Neuronal stem cell (in vitro differentiated cells): ENCODE measurements at regions not wholly inside any gene's neighbourhood (a gene's known extent, or its start where the extent isn't known, plus 50 kb on each side); places are given as distances from the start of the nearest gene placed in this dataset.
"Not testable (repeated sequence)": the region's sequence is repeated elsewhere in the genome, so short reads cannot be mapped to it uniquely, and the experiment has no call there.

Experiments used
- DNase-seq: peaks from one replicate; pipeline ENCODE4 v3.0.0-alpha.2; 2013; ENCODE audit warnings: low spot score
- H2AFZ ChIP-seq: one replicate; pipeline ENCODE4 v1.6.1; 2013; ENCODE audit warnings: mild to moderate bottlenecking, low read length, inconsistent platforms
- H2AK5ac ChIP-seq: 2 replicates; pipeline ENCODE4 v1.6.1; 2013; ENCODE audit warnings: low read depth, mild to moderate bottlenecking, inconsistent platforms, low read length, moderate library complexity, mixed read lengths
- H2BK120ac ChIP-seq: 2 replicates; pipeline ENCODE4 v1.6.1; 2013; ENCODE audit warnings: low read depth, mild to moderate bottlenecking, inconsistent platforms, low read length, moderate library complexity, mixed read lengths
- H2BK12ac ChIP-seq: one replicate; pipeline ENCODE4 v1.6.1; 2013; ENCODE audit warnings: low read length, inconsistent platforms
- H2BK15ac ChIP-seq: 2 replicates; pipeline ENCODE4 v1.6.1; 2013; ENCODE audit warnings: mild to moderate bottlenecking, low read length, inconsistent platforms, mixed read lengths
- H2BK5ac ChIP-seq: one replicate; pipeline ENCODE4 v1.6.1; 2013; ENCODE audit warnings: inconsistent platforms, mild to moderate bottlenecking, low read length, moderate library complexity
- H3K14ac ChIP-seq: one replicate; pipeline ENCODE4 v1.6.1; 2013; ENCODE audit warnings: low read length, inconsistent platforms
- H3K18ac ChIP-seq: 2 replicates; pipeline ENCODE4 v1.6.1; 2013; ENCODE audit warnings: low read length, inconsistent platforms
- H3K23ac ChIP-seq: 2 replicates; pipeline ENCODE4 v1.6.1; 2013; ENCODE audit warnings: low read depth, mild to moderate bottlenecking, mixed read lengths, low read length, inconsistent platforms; ENCODE audit not compliant: poor library complexity
- H3K27ac ChIP-seq: replicated peaks from 3 replicates; pipeline ENCODE4 v1.5.1; 2013; ENCODE audit warnings: low read length, inconsistent platforms
- H3K27me3 ChIP-seq, 3 experiments: 2 replicates each; pipeline ENCODE4 v1.6.1; 2013; ENCODE audit warnings: low read length in 3 of 3, mild to moderate bottlenecking in 2 of 3, inconsistent platforms in 1 of 3, low read depth in 1 of 3, mixed read lengths in 1 of 3, moderate library complexity in 1 of 3; ENCODE audit not compliant: control insufficient read depth in 3 of 3, insufficient read depth in 3 of 3
- H3K36me3 ChIP-seq, 2 donors: replicated peaks in 1 of 2; 2 replicates each; pipeline ENCODE4 v1.6.1; 2013; ENCODE audit warnings: low read length in 2 of 2; ENCODE audit not compliant: control insufficient read depth in 2 of 2, insufficient read depth in 2 of 2
- H3K4ac ChIP-seq: 2 replicates; pipeline ENCODE4 v1.6.1; 2013; ENCODE audit warnings: inconsistent platforms, mild to moderate bottlenecking, low read length, moderate library complexity
- H3K4me1 ChIP-seq, 2 donors: 1 replicate in 1 of 2; 2 replicates in 1 of 2; pipeline ENCODE4 v1.6.1; 2013; ENCODE audit warnings: low read length in 2 of 2, low read depth in 1 of 2; ENCODE audit not compliant: control insufficient read depth in 2 of 2, insufficient read depth in 1 of 2
- H3K4me2 ChIP-seq: one replicate; pipeline ENCODE4 v1.6.1; 2013; ENCODE audit warnings: mild to moderate bottlenecking, low read length, inconsistent platforms; ENCODE audit not compliant: insufficient read depth, poor library complexity, severe bottlenecking
- H3K4me3 ChIP-seq, 2 donors: 2 replicates each; pipeline ENCODE4 v1.5.1; 2013; ENCODE audit warnings: low read length in 2 of 2, mild to moderate bottlenecking in 2 of 2, inconsistent platforms in 1 of 2, moderate library complexity in 1 of 2
- H3K79me1 ChIP-seq: one replicate; pipeline ENCODE4 v1.6.1; 2013; ENCODE audit warnings: low read depth, mild to moderate bottlenecking, inconsistent platforms, low read length, moderate library complexity
- H3K9ac ChIP-seq: one replicate; pipeline ENCODE4 v1.6.1; 2013; ENCODE audit warnings: mild to moderate bottlenecking, low read depth, low read length, inconsistent platforms; ENCODE audit not compliant: poor library complexity
- H3K9me3 ChIP-seq, 2 donors: replicated peaks in 1 of 2; 2 replicates each; pipeline versions ENCODE3 to v1.6.1; 2013; ENCODE audit warnings: low read length in 2 of 2, mild to moderate bottlenecking in 2 of 2, inconsistent platforms in 1 of 2, low read depth in 1 of 2, mixed read lengths in 1 of 2, moderate library complexity in 1 of 2; ENCODE audit not compliant: control insufficient read depth in 2 of 2, insufficient read depth in 1 of 2
- H4K8ac ChIP-seq: one replicate; pipeline ENCODE4 v1.6.1; 2013; ENCODE audit warnings: low read depth, mild to moderate bottlenecking, inconsistent platforms, low read length, moderate library complexity
- H4K91ac ChIP-seq: one replicate; pipeline ENCODE4 v1.6.1; 2013; ENCODE audit warnings: low read length, low read depth, mild to moderate bottlenecking, inconsistent platforms; ENCODE audit not compliant: poor library complexity
- WGBS, 2 donors: extraction: QIAGEN DNeasy Blood & Tissue Kit; methylation state at CpG; one replicate each; pipeline ENCODE4 v1.1.7; 2013; ENCODE audit warnings: missing lambda C conversion rate in 2 of 2, mixed read lengths in 1 of 2; ENCODE audit not compliant: insufficient read length in 2 of 2, insufficient replicate concordance in 1 of 2; ENCODE audit errors: extremely low coverage in 2 of 2; 5-methylcytosine and 5-hydroxymethylcytosine counted together

- Histone ChIP-seq H4K91ac (no peak overlapping the region), H3K4me2 (no peak overlapping the region), H3K14ac (no peak overlapping the region), H3K27ac (no peak overlapping the region), H3K18ac (no peak overlapping the region), H3K27me3 (no peaks in the 10 kb centered on the region), H2AK5ac (no peak overlapping the region), H3K23ac (no peak overlapping the region), H4K8ac (no peak overlapping the region), H3K79me1 (no peaks in the 10 kb centered on the region), H3K36me3 (no peaks in the 10 kb centered on the region), H2BK15ac (no peak overlapping the region), H2BK5ac (no peak overlapping the region), H2BK12ac (peak overlapping the region; percentile 19), H3K4me1 (peaks cover 1 to 3% of the 10 kb centered on the region in 2 donors), H3K9me3 (no peaks in the 10 kb centered on the region), H3K4me3 (no peak overlapping the region), H3K9ac (no peak overlapping the region), H2BK120ac (peak overlapping the region; percentile 8), H2AFZ (no peak overlapping the region), H3K4ac (no peak overlapping the region)
- no CpG with 5 or more reads among the region's 5 CpGs for WGBS, 2 donors
- DNase-seq = no peak
Observed at GRCh38 chr6:158895661-158896060, 76.5 kb upstream of the EZR start.

DNA sequence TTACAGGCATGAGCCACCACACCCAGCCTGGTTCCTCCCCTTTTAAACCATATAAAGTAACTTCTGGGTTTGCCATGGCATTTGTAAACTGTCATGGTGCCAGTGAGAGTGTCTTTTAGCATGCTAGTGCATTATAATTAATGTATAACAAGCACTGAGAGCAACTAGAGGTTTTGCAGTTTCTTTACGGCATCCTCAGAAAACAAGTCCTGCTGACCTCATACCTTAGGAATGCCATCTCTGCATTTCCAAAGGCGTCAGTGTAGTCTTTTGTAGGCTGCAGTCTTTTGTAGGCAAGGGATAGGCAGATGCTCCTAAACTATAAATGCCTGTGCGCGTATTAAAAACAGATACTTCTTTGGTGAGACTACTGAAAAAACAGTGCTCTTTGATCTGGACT, 75.0 kb upstream of the EZR start:
- H2AFZ ChIP-seq = no peak overlapping the region
- no peak overlapping the region for H3K4ac ChIP-seq
- no peak overlapping the region for H2BK120ac ChIP-seq
- H2BK15ac ChIP-seq = no peak overlapping the region
- H3K18ac ChIP-seq = no peak overlapping the region
- H3K4me1 ChIP-seq = peaks cover 1% of the 10 kb centered on the region in 2 donors
- no peaks in the 10 kb centered on the region for H3K9me3 ChIP-seq
- H3K9ac ChIP-seq = no peak overlapping the region
- no peak overlapping the region for H3K14ac ChIP-seq
- H3K4me3 ChIP-seq = no peak overlapping the region
- H3K79me1 ChIP-seq = no peaks in the 10 kb centered on the region
- H2BK5ac ChIP-seq = no peak overlapping the region
- WGBS, 2 donors = no CpG with 5 or more reads among the region's 4 CpGs
- H4K91ac ChIP-seq = no peak overlapping the region
- no peak overlapping the region for H2AK5ac ChIP-seq
- no peak overlapping the region for H3K27ac ChIP-seq
- peak; percentile 61 for DNase-seq
- no peaks in the 10 kb centered on the region for H3K27me3 ChIP-seq
- no peaks in the 10 kb centered on the region for H3K36me3 ChIP-seq
- H3K23ac ChIP-seq = no peak overlapping the region
- H4K8ac ChIP-seq = no peak overlapping the region
- H2BK12ac ChIP-seq = no peak overlapping the region
- no peak overlapping the region for H3K4me2 ChIP-seq

- Histone ChIP-seq H4K8ac (no peak overlapping the region), H3K4me1 (peaks cover 1% of the 10 kb centered on the region in 2 donors), H3K4me3 (no peak overlapping the region), H3K79me1 (no peaks in the 10 kb centered on the region), H3K27me3 (no peaks in the 10 kb centered on the region), H3K23ac (no peak overlapping the region), H3K9ac (no peak overlapping the region), H3K14ac (no peak overlapping the region), H3K27ac (no peak overlapping the region), H3K18ac (no peak overlapping the region), H2BK5ac (no peak overlapping the region), H2AK5ac (no peak overlapping the region), H2BK12ac (no peak overlapping the region), H3K9me3 (no peaks in the 10 kb centered on the region), H3K4me2 (no peak overlapping the region), H3K36me3 (no peaks in the 10 kb centered on the region), H3K4ac (no peak overlapping the region), H4K91ac (no peak overlapping the region), H2BK120ac (no peak overlapping the region), H2BK15ac (no peak overlapping the region), H2AFZ (no peak overlapping the region)
- no CpG with 5 or more reads among the region's 3 CpGs for WGBS, 2 donors
- no peak for DNase-seq
Observed at GRCh38 chr6:158892266-158892665, 73.1 kb upstream of the EZR start.

DNA sequence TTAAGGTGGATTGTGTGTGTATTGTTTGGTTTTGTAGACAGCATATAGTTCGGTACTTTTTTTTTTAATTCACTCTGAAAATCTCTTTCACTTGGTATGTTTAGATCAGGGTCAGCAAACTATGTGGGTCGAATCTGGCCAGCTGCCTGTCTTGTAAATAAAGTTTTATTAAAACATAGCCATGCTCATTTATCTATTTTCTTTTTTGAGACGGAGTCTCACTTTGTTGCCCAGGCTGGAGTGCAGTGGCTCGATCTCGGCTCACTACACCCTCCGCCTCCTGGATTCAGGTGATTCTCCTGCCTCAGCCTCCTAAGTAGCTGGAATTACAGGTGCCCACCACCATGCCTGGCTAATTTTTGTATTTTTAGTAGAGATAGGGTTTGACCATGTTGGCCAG, 72.4 kb upstream of the EZR start:
- H3K36me3 ChIP-seq = not testable (repeated sequence)

More for the DNA sequence above, 72.4 kb upstream of the EZR start:
- H2AK5ac ChIP-seq, H3K79me1 ChIP-seq, H4K8ac ChIP-seq, DNase-seq, H3K18ac ChIP-seq, H2BK120ac ChIP-seq, H2AFZ ChIP-seq, H3K27ac ChIP-seq, H4K91ac ChIP-seq, H3K9me3 ChIP-seq, H2BK5ac ChIP-seq, H3K4me1 ChIP-seq, H3K9ac ChIP-seq, H2BK15ac ChIP-seq, H3K4me2 ChIP-seq, H2BK12ac ChIP-seq, H3K4me3 ChIP-seq, H3K27me3 ChIP-seq, H3K14ac ChIP-seq, H3K4ac ChIP-seq, H3K23ac ChIP-seq: not testable (repeated sequence)
- no CpG with 5 or more reads among the region's 6 CpGs for WGBS, 2 donors
